22Rv1 (cell line): ENCODE measurements at regions not wholly inside any gene's neighbourhood (a gene's known extent, or its start where the extent isn't known, plus 50 kb on each side); places are given as distances from the start of the nearest gene placed in this dataset.

Experiments
- H3K27ac ChIP-seq: fragments of 450-650 bp; 2 replicates; pipeline ENCODE4 v1.5.1; 2017
- ZFX ChIP-seq: fragments of 450-650 bp; IDR thresholded peaks from 2 replicates; pipeline ENCODE4 v1.6.1; 2017; ENCODE audit warnings: antibody characterized with exemption, borderline replicate concordance
- TF ChIP-seq, protein P1 (sequence below): fragments of 450-650 bp; IDR thresholded peaks from 2 replicates; pipeline ENCODE4 v1.5.1; 2017; ENCODE audit warnings: mild to moderate bottlenecking

DNA sequence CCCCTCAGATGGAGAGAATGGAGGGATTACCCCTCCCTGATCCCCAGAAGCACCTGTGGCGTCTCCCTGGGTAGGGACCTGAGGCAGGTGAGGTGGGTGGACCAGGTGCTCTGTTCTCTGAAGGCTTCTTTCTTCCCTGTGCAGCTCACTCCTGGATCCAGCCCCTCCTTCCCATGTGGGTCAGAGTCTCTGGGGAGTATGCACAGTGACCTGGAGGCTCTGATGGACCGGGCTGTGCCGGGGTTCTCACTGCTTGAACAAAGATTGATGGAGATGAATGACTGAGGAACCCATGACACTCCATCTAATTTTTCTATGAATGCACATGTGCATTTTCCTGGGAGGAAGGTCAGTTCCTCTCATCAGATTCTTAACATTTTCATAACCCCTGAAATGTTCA lies 78.6 kb upstream of the SHANK2 start:
- no peak for TF ChIP-seq ZFX
- TF ChIP-seq, protein P1, sequence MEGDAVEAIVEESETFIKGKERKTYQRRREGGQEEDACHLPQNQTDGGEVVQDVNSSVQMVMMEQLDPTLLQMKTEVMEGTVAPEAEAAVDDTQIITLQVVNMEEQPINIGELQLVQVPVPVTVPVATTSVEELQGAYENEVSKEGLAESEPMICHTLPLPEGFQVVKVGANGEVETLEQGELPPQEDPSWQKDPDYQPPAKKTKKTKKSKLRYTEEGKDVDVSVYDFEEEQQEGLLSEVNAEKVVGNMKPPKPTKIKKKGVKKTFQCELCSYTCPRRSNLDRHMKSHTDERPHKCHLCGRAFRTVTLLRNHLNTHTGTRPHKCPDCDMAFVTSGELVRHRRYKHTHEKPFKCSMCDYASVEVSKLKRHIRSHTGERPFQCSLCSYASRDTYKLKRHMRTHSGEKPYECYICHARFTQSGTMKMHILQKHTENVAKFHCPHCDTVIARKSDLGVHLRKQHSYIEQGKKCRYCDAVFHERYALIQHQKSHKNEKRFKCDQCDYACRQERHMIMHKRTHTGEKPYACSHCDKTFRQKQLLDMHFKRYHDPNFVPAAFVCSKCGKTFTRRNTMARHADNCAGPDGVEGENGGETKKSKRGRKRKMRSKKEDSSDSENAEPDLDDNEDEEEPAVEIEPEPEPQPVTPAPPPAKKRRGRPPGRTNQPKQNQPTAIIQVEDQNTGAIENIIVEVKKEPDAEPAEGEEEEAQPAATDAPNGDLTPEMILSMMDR, result no peak
- H3K27ac ChIP-seq, result no peak overlapping the region

DNA sequence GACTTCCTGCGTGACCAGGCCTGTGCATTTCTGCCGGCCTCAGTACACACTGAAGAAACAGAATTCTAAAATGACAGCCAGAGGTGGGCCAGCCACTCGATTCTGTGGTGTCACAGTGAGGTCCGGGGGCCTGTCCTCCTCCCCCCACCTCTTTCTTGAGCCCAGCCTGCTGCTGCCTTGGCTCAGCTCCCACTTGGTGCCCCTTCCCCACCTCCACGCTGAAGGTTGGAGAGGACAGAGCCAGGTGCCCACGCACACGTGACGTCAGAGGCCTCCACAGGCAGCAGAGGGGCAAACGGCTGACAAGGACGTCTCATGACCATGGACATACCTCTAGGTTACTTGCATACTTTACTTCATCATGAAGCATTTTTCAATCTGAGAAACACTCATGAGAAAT lies 78.0 kb upstream of the SHANK2 start:
- TF ChIP-seq ZFX, result no peak
- TF ChIP-seq, protein P1, result no peak

DNA sequence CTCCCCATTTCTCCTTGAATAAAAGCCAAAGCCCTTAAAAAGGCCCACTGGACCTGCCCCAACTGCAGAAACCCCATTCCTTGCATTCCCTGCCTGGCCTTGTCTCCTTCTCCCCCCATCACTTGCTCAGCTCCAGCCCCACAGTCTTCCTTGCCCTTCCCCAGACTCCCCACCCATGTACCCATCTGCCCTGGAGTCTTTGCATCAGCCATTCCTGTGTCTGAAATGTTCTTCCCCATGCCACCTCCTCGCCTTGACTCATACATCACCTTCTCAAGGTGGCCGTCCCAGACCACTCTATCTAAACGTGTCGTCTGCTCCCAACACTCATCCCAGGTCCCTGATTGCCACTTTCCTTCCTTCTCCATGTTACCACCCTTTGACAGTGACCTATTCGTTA lies 77.4 kb upstream of the SHANK2 start:
- TF ChIP-seq ZFX, result no peak
- TF ChIP-seq, protein P1, result no peak
- no peak overlapping the region for H3K27ac ChIP-seq

More for the DNA sequence above, 78.0 kb upstream of the SHANK2 start:
- no peak overlapping the region for H3K27ac ChIP-seq

DNA sequence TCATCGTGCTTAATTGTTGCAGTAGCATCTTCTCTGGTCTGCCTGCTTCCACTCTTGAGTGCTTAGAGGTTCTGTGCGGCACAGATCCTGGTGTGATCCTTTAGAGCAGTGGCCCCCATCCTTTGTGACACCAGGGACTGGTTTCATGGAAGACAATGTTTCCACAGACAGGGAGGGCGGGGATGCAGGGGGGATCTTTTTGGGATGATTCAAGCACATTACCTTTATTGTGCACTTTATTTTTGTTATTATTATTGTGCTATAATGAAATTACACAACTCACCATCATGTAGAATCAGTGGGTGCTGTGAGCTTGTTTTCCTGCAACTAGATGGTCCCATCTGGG lies 76.8 kb upstream of the SHANK2 start:
- TF ChIP-seq, protein P1, result peak; percentile 4; the same call in 1 of the 2 replicates
- no peak for TF ChIP-seq ZFX
- H3K27ac ChIP-seq, result no peak overlapping the region

DNA sequence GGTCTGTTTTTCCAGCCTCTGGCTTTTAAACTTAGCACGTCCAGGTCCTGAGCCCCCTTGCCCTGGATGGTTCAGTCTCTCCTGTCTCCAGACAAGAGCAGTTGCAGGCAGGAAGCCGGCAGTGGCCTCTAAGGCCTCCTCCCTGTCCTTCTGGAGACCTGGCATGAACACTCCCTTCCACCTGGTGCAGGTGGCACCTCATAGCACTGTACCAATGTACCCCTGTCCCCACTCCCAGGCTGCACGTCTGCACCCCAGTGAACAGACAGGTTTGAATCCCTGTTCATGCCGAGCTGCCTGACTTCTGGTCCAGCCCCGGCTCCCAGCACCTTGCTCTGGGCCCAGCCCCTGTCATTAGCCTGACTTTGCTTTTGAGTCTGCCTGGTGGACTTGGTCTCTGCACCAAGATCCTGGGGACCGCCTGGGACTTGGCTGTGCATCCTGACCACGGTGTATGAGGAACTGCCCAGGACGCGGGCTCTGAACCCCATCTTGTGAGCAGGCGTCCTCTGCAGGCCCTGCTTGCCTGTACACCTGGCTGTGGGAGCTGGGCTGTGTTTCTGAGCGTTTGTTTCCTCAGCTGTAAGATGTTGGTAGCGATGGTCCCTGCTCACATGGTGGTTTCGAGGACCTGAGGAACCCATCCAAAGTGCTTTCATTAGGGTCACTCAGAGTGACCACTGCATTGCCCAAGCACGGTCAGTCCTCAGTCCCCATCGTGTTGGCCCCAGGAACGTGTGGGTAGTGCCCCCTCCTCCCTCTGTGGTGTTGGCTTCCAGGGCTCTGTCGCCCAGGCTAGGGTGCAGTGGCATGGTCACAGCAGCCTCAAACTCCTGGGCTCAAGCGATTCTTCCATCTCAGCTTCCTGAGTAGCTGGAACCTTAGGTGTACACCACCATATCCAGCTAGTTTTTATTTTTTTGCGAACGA lies 75.0 kb upstream of the SHANK2 start:
- TF ChIP-seq ZFX, result no peak
- TF ChIP-seq, protein P1, result no peak
- H3K27ac ChIP-seq, result no peak overlapping the region

DNA sequence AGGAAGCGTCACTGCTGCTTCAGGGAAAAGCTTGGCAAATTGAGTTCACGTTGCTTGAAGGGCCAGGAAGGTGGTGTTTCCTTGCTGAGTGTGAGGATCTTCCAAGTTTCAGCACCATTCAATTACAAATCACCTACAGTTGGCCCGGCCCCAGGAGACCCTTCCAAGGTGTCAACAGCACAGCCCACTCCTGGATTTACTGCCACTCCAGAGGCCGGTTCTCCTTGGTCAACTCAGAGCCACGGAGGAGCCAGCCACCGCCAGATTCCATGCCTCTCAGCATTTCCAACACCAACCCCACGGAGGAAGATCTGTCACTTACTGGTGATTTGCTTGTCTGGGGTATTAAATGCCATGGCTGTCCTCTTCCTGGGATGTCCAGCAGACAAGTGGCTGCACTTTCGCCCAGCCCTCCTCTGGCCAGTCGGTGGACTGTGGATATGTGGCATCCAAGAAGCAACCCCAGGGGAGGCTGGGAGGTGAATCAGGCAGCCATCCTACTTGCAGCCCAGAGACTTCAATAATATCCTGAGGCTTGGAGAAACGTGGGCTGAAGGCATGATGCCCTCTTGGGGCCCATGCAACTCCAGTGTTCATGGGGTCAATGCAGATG lies 74.1 kb upstream of the SHANK2 start:
- no peak for TF ChIP-seq ZFX
- TF ChIP-seq, protein P1, result no peak
- H3K27ac ChIP-seq, result no peak overlapping the region

DNA sequence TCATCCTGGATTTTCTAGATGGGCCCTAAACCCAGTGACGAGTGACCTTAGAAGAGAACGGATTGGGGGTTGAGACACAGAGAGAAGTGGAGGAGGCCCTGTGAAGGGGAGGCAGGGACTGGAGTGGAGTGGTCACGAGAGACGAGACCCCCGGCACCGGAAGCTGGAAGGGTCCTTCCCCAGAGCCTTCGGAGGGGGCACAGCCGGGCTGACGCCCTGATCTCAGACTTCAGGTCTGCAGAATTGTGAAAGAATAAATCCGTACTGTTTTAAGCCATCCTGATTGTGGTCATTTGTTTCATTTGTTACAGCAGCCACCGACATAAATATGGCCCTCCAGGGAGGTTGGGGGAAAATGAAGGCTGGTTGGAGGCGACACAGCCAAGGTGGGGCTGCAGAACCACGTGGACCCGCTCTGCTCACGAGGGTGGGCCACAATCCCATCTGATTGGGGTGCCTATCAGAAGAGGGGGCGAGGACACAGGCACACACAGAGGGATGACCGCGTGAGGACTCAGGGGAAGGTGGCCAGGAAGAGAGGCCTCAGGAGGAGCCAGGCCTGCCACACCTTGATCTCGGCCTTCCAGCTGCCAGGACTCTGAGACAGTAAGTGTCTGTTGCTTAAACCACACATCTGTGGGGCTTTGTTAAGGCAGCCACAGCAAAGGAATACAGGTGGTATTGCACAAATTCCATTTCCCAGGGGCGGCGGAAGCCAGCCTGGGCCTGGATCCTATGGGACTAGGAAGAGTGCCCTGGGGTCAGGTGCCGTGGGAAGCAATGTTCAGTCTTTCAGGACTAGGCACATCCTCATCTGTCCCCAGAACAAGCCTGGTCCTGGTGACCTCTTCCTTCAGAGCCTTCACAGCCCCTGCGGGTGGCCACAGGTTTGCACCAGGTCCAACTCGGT lies 73.3 kb upstream of the SHANK2 start:
- TF ChIP-seq, protein P1, result no peak
- no peak for TF ChIP-seq ZFX
- no peak overlapping the region for H3K27ac ChIP-seq
